GM23338 (cell line): ENCODE measurements at regions not wholly inside any gene's neighbourhood (a gene's known extent, or its start where the extent isn't known, plus 50 kb on each side); places are given as distances from the start of the nearest gene placed in this dataset.

Experiments used
- ATAC-seq: fragments of 200-7000 bp; cut with Tn5 transposase; 3 replicates; pipeline ENCODE4 v1.9.1; 2020
- DNase-seq: peaks from one replicate; pipeline ENCODE4 v3.0.0-alpha.2; 2015; ENCODE audit warnings: low spot score
- H2AFZ ChIP-seq: fragments of 200-600 bp; sonication (generic); 2 replicates; pipeline ENCODE4 v1.8.0; 2016; ENCODE audit warnings: antibody characterized with exemption, mild to moderate bottlenecking, moderate library complexity
- H3F3A ChIP-seq: fragments of 200-600 bp; sonication (generic); replicated peaks from 2 replicates; pipeline ENCODE4 v1.8.0; 2017; ENCODE audit warnings: antibody characterized with exemption, mixed run types, low read depth
- H3K27ac ChIP-seq: fragments of 200-600 bp; sonication (generic); 2 replicates; pipeline ENCODE4 v1.6.1; 2016; ENCODE audit warnings: low read depth
- H3K27me3 ChIP-seq: fragments of 200-600 bp; sonication (generic); 2 replicates; pipeline ENCODE4 v1.8.0; 2016; ENCODE audit warnings: mild to moderate bottlenecking, mixed run types, moderate library complexity; ENCODE audit not compliant: insufficient read depth
- H3K36me3 ChIP-seq: fragments of 200-600 bp; sonication (generic); 2 replicates; pipeline ENCODE4 v1.8.0; 2016; ENCODE audit warnings: mild to moderate bottlenecking; ENCODE audit not compliant: insufficient read depth
- H3K4me1 ChIP-seq: fragments of 200-600 bp; sonication (generic); 2 replicates; pipeline ENCODE4 v1.8.0; 2016; ENCODE audit warnings: mild to moderate bottlenecking, moderate library complexity; ENCODE audit not compliant: insufficient read depth
- H3K4me2 ChIP-seq: fragments of 200-600 bp; sonication (generic); 2 replicates; pipeline ENCODE4 v1.7.1; 2017; ENCODE audit warnings: mixed run types
- H3K4me3 ChIP-seq: fragments of 200-600 bp; sonication (generic); 2 replicates; pipeline ENCODE4 v1.6.1; 2016; ENCODE audit warnings: mixed run types
- H3K79me2 ChIP-seq: fragments of 200-600 bp; sonication (generic); replicated peaks from 2 replicates; pipeline ENCODE4 v1.8.0; 2017; ENCODE audit warnings: mild to moderate bottlenecking; ENCODE audit not compliant: insufficient read depth
- H3K9me2 ChIP-seq: fragments of 200-600 bp; sonication (generic); 2 replicates; pipeline ENCODE4 v1.8.0; 2017; ENCODE audit not compliant: insufficient read depth
- H4K20me1 ChIP-seq: fragments of 200-600 bp; sonication (generic); replicated peaks from 2 replicates; pipeline ENCODE4 v1.8.0; 2017; ENCODE audit warnings: mild to moderate bottlenecking; ENCODE audit not compliant: insufficient read depth
- H3K27ac Mint-ChIP-seq: 2 replicates; pipeline ENCODE4 v1.8.0; 2020; ENCODE audit warnings: inconsistent platforms, mild to moderate bottlenecking, moderate library complexity, mixed read lengths
- H3K27me3 Mint-ChIP-seq: 3 replicates; pipeline ENCODE4 v1.8.0; 2022; ENCODE audit warnings: low read depth, mild to moderate bottlenecking, moderate library complexity, mixed read lengths, inconsistent platforms; ENCODE audit not compliant: insufficient read depth, poor library complexity
- H3K36me3 Mint-ChIP-seq: 3 replicates; pipeline ENCODE4 v1.8.0; 2021; ENCODE audit warnings: low read depth, mild to moderate bottlenecking, inconsistent platforms, moderate library complexity, mixed read lengths
- H3K4me1 Mint-ChIP-seq: 3 replicates; pipeline ENCODE4 v1.8.0; 2020; ENCODE audit warnings: mild to moderate bottlenecking, inconsistent platforms, mixed read lengths
- H3K4me3 Mint-ChIP-seq: 3 replicates; pipeline ENCODE4 v1.8.0; 2021; ENCODE audit warnings: moderate library complexity, mild to moderate bottlenecking, inconsistent platforms, mixed read lengths
- H3K9me3 Mint-ChIP-seq: 3 replicates; pipeline ENCODE4 v1.8.0; 2020; ENCODE audit warnings: moderate library complexity, mild to moderate bottlenecking, inconsistent platforms, mixed read lengths
- CREB1 ChIP-seq: fragments of 250-450 bp; sonication (Bioruptor Pico); IDR thresholded peaks from 2 replicates; pipeline ENCODE4 v1.5.0; 2020; ENCODE audit warnings: low read depth, mild to moderate bottlenecking, moderate library complexity
- EZH2 ChIP-seq: fragments of 200-600 bp; sonication (generic); IDR thresholded peaks from one replicate; pipeline ENCODE4 v1.8.0; 2017; ENCODE audit warnings: antibody characterized with exemption, mild to moderate bottlenecking, low read depth; ENCODE audit not compliant: unreplicated experiment
- EZH2phosphoT487 ChIP-seq: fragments of 200-600 bp; sonication (generic); IDR thresholded peaks from one replicate; pipeline ENCODE4 v1.8.1; 2018; ENCODE audit warnings: antibody characterized with exemption; ENCODE audit not compliant: unreplicated experiment
- JUNB ChIP-seq: IDR thresholded peaks from one replicate; pipeline ENCODE4 v1.6.1; 2016; ENCODE audit warnings: antibody characterized with exemption; ENCODE audit not compliant: unreplicated experiment
- NANOG ChIP-seq: IDR thresholded peaks from 2 replicates; pipeline ENCODE4 v1.6.1; 2016; ENCODE audit warnings: antibody characterized with exemption, borderline replicate concordance
- POLR2AphosphoS5 ChIP-seq: IDR thresholded peaks from 2 replicates; pipeline ENCODE4 v1.6.1; 2016; ENCODE audit warnings: antibody characterized with exemption, low read depth
- STAT1 ChIP-seq: IDR thresholded peaks from one replicate; pipeline ENCODE4 v1.6.1; 2016; ENCODE audit warnings: antibody characterized with exemption; ENCODE audit not compliant: unreplicated experiment
- ZNF114 ChIP-seq: fragments of 250-450 bp; sonication (Bioruptor Pico); IDR thresholded peaks from 2 replicates; pipeline ENCODE4 v1.5.0; 2020; ENCODE audit warnings: mild to moderate bottlenecking, moderate library complexity
- ZNF331 ChIP-seq: fragments of 250-450 bp; sonication (Bioruptor Pico); IDR thresholded peaks from 2 replicates; pipeline ENCODE4 v1.5.0; 2020; ENCODE audit warnings: low read depth, mild to moderate bottlenecking, moderate library complexity
- TF ChIP-seq, protein P1 (sequence below): fragments of 250-450 bp; sonication (Bioruptor Pico); IDR thresholded peaks from 2 replicates; pipeline ENCODE4 v1.5.0; 2020; ENCODE audit warnings: mild to moderate bottlenecking, moderate library complexity
- TF ChIP-seq, protein P2 (sequence below): IDR thresholded peaks from 2 replicates; pipeline ENCODE4 v1.6.1; 2016; ENCODE audit warnings: antibody characterized with exemption
- TF ChIP-seq, protein P3 (sequence below), 2 experiments: fragments of 200-600 bp in 1 of 2; sonication (generic) in 1 of 2; conservative IDR thresholded peaks; 2 replicates each; pipeline versions ENCODE4 v1.5.1 to v1.6.1; 2016 to 2017; ENCODE audit warnings: antibody characterized with exemption in 2 of 2, low read depth in 2 of 2, mild to moderate bottlenecking in 2 of 2, moderate library complexity in 1 of 2
- TF ChIP-seq, protein P4 (sequence below): IDR thresholded peaks from one replicate; pipeline ENCODE4 v1.6.1; 2018; ENCODE audit warnings: antibody characterized with exemption; ENCODE audit not compliant: unreplicated experiment

DNA sequence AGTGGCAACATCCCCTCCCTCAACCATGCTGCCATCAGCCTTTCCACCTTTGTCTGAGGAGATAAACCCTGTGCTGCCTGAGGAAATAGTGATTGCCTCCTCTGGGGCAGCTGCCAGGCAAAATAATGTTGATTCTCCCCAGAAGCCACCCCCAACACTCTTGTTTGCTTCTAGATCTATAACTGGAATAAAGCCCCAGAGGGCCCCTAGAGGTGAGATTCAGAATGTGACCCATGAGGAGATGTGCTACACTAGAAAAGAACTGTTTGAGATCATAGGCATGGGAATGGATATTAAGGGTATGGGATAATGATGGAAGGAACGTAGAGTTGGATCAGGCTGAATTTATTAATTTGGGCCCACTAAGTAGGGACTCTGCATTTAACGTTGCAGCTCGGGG lies 116.3 kb upstream of the RMP24 start:
- peaks cover 21% of the 10 kb centered on the region for H3K36me3 Mint-ChIP-seq
- H4K20me1 ChIP-seq, result no peaks in the 10 kb centered on the region
- no peaks in the 10 kb centered on the region for H3K27me3 ChIP-seq
- TF ChIP-seq CREB1 (CRISPR knock-in tag) (no peak), NANOG (no peak), STAT1 (no peak), EZH2 (no peak), ZNF331 (CRISPR knock-in tag) (no peak), POLR2AphosphoS5 (no peak), EZH2phosphoT487 (no peak), ZNF114 (CRISPR knock-in tag) (no peak), JUNB (no peak)
- TF ChIP-seq, protein P1, sequence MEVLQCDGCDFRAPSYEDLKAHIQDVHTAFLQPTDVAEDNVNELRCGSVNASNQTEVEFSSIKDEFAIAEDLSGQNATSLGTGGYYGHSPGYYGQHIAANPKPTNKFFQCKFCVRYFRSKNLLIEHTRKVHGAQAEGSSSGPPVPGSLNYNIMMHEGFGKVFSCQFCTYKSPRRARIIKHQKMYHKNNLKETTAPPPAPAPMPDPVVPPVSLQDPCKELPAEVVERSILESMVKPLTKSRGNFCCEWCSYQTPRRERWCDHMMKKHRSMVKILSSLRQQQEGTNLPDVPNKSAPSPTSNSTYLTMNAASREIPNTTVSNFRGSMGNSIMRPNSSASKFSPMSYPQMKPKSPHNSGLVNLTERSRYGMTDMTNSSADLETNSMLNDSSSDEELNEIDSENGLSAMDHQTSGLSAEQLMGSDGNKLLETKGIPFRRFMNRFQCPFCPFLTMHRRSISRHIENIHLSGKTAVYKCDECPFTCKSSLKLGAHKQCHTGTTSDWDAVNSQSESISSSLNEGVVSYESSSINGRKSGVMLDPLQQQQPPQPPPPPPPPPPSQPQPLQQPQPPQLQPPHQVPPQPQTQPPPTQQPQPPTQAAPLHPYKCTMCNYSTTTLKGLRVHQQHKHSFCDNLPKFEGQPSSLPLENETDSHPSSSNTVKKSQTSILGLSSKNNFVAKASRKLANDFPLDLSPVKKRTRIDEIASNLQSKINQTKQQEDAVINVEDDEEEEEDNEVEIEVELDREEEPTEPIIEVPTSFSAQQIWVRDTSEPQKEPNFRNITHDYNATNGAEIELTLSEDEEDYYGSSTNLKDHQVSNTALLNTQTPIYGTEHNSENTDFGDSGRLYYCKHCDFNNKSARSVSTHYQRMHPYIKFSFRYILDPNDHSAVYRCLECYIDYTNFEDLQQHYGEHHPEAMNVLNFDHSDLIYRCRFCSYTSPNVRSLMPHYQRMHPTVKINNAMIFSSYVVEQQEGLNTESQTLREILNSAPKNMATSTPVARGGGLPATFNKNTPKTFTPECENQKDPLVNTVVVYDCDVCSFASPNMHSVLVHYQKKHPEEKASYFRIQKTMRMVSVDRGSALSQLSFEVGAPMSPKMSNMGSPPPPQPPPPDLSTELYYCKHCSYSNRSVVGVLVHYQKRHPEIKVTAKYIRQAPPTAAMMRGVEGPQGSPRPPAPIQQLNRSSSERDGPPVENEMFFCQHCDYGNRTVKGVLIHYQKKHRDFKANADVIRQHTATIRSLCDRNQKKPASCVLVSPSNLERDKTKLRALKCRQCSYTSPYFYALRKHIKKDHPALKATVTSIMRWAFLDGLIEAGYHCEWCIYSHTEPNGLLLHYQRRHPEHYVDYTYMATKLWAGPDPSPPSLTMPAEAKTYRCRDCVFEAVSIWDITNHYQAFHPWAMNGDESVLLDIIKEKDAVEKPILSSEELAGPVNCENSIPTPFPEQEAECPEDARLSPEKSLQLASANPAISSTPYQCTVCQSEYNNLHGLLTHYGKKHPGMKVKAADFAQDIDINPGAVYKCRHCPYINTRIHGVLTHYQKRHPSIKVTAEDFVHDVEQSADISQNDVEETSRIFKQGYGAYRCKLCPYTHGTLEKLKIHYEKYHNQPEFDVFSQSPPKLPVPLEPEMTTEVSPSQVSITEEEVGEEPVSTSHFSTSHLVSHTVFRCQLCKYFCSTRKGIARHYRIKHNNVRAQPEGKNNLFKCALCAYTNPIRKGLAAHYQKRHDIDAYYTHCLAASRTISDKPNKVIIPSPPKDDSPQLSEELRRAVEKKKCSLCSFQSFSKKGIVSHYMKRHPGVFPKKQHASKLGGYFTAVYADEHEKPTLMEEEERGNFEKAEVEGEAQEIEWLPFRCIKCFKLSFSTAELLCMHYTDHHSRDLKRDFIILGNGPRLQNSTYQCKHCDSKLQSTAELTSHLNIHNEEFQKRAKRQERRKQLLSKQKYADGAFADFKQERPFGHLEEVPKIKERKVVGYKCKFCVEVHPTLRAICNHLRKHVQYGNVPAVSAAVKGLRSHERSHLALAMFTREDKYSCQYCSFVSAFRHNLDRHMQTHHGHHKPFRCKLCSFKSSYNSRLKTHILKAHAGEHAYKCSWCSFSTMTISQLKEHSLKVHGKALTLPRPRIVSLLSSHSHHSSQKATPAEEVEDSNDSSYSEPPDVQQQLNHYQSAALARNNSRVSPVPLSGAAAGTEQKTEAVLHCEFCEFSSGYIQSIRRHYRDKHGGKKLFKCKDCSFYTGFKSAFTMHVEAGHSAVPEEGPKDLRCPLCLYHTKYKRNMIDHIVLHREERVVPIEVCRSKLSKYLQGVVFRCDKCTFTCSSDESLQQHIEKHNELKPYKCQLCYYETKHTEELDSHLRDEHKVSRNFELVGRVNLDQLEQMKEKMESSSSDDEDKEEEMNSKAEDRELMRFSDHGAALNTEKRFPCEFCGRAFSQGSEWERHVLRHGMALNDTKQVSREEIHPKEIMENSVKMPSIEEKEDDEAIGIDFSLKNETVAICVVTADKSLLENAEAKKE (CRISPR knock-in tag), result no peak
- TF ChIP-seq, protein P2, sequence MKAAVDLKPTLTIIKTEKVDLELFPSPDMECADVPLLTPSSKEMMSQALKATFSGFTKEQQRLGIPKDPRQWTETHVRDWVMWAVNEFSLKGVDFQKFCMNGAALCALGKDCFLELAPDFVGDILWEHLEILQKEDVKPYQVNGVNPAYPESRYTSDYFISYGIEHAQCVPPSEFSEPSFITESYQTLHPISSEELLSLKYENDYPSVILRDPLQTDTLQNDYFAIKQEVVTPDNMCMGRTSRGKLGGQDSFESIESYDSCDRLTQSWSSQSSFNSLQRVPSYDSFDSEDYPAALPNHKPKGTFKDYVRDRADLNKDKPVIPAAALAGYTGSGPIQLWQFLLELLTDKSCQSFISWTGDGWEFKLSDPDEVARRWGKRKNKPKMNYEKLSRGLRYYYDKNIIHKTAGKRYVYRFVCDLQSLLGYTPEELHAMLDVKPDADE, result no peak
- TF ChIP-seq, protein P3, sequence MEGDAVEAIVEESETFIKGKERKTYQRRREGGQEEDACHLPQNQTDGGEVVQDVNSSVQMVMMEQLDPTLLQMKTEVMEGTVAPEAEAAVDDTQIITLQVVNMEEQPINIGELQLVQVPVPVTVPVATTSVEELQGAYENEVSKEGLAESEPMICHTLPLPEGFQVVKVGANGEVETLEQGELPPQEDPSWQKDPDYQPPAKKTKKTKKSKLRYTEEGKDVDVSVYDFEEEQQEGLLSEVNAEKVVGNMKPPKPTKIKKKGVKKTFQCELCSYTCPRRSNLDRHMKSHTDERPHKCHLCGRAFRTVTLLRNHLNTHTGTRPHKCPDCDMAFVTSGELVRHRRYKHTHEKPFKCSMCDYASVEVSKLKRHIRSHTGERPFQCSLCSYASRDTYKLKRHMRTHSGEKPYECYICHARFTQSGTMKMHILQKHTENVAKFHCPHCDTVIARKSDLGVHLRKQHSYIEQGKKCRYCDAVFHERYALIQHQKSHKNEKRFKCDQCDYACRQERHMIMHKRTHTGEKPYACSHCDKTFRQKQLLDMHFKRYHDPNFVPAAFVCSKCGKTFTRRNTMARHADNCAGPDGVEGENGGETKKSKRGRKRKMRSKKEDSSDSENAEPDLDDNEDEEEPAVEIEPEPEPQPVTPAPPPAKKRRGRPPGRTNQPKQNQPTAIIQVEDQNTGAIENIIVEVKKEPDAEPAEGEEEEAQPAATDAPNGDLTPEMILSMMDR (conservative IDR thresholded peaks at IDR 0.05; ENCODE audit: low read depth in 2 of 2), result no peak; a peak in 1 of 4 replicates
- TF ChIP-seq, protein P4, sequence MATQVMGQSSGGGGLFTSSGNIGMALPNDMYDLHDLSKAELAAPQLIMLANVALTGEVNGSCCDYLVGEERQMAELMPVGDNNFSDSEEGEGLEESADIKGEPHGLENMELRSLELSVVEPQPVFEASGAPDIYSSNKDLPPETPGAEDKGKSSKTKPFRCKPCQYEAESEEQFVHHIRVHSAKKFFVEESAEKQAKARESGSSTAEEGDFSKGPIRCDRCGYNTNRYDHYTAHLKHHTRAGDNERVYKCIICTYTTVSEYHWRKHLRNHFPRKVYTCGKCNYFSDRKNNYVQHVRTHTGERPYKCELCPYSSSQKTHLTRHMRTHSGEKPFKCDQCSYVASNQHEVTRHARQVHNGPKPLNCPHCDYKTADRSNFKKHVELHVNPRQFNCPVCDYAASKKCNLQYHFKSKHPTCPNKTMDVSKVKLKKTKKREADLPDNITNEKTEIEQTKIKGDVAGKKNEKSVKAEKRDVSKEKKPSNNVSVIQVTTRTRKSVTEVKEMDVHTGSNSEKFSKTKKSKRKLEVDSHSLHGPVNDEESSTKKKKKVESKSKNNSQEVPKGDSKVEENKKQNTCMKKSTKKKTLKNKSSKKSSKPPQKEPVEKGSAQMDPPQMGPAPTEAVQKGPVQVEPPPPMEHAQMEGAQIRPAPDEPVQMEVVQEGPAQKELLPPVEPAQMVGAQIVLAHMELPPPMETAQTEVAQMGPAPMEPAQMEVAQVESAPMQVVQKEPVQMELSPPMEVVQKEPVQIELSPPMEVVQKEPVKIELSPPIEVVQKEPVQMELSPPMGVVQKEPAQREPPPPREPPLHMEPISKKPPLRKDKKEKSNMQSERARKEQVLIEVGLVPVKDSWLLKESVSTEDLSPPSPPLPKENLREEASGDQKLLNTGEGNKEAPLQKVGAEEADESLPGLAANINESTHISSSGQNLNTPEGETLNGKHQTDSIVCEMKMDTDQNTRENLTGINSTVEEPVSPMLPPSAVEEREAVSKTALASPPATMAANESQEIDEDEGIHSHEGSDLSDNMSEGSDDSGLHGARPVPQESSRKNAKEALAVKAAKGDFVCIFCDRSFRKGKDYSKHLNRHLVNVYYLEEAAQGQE, result no peak
- H3K27me3 Mint-ChIP-seq, result peaks cover 9% of the 10 kb centered on the region
- peaks cover 4% of the 10 kb centered on the region; the same call in 1 of the 2 replicates for H3K36me3 ChIP-seq
- H3K27ac Mint-ChIP-seq, result no peak overlapping the region
- H2AFZ ChIP-seq, result no peak overlapping the region
- H3K4me3 ChIP-seq, result no peak overlapping the region
- H3K4me2 ChIP-seq, result no peak overlapping the region
- peaks cover 17% of the 10 kb centered on the region for H3K4me1 ChIP-seq
- peaks cover 22% of the 10 kb centered on the region for H3K9me2 ChIP-seq
- ATAC-seq, result no peak
- H3K4me3 Mint-ChIP-seq, result no peak overlapping the region
- H3K27ac ChIP-seq, result no peak overlapping the region
- H3F3A ChIP-seq, result no peaks in the 10 kb centered on the region
- peaks cover 19% of the 10 kb centered on the region for H3K9me3 Mint-ChIP-seq
- no peak for DNase-seq
- H3K4me1 Mint-ChIP-seq, result peaks cover 23% of the 10 kb centered on the region
- no peaks in the 10 kb centered on the region for H3K79me2 ChIP-seq
